Activated naive CD4-positive, alpha-beta T cell treated with anti-CD3 and anti-CD28 coated beads, Interleukin-2, amount 10 ng/mL, durations not matched to agents 7 days and 5 days (primary cell): ENCODE measurements at regions not wholly inside any gene's neighbourhood (a gene's known extent, or its start where the extent isn't known, plus 50 kb on each side); places are given as distances from the start of the nearest gene placed in this dataset.
"Not testable (repeated sequence)": the region's sequence is repeated elsewhere in the genome, so short reads cannot be mapped to it uniquely, and the experiment has no call there.

Experiments
- CTCF ChIA-PET: fragments of 350-600 bp; sonication (Branson Sonifier 250); formaldehyde crosslinking; loops from one replicate; lab custom pipeline; 2021; ENCODE audit warnings: antibody characterized with exemption; lab: Charles Lee
- DNase-seq: peaks from one replicate; pipeline ENCODE4 v3.0.0-alpha.2; 2020
- H3K27ac Mint-ChIP-seq: one replicate; pipeline ENCODE4 v1.8.0; 2021; ENCODE audit warnings: mild to moderate bottlenecking, moderate library complexity, mixed read lengths
- H3K27me3 Mint-ChIP-seq: one replicate; pipeline ENCODE4 v1.8.0; 2021; ENCODE audit warnings: mild to moderate bottlenecking, mixed read lengths
- H3K36me3 Mint-ChIP-seq: one replicate; pipeline ENCODE4 v1.8.0; 2021; ENCODE audit warnings: mixed read lengths
- H3K4me1 Mint-ChIP-seq: one replicate; pipeline ENCODE4 v1.8.0; 2021; ENCODE audit warnings: mixed read lengths
- H3K4me3 Mint-ChIP-seq: one replicate; pipeline ENCODE4 v1.8.0; 2021; ENCODE audit warnings: mild to moderate bottlenecking, moderate library complexity, mixed read lengths
- H3K9me3 Mint-ChIP-seq: one replicate; pipeline ENCODE4 v1.8.0; 2021; ENCODE audit warnings: mixed read lengths

- Mint-ChIP-seq H3K36me3 (no peaks in the 10 kb centered on the region), H3K9me3 (peaks cover 3% of the 10 kb centered on the region), H3K27me3 (no peaks in the 10 kb centered on the region), H3K4me1 (no peaks in the 10 kb centered on the region), H3K4me3 (no peak overlapping the region), H3K27ac (no peak overlapping the region)
- CTCF ChIA-PET = no interaction called here
- no peak for DNase-seq
Measured at GRCh38 chr5:97937846-97938245, 754.8 kb upstream of the RIOK2 start.

DNA sequence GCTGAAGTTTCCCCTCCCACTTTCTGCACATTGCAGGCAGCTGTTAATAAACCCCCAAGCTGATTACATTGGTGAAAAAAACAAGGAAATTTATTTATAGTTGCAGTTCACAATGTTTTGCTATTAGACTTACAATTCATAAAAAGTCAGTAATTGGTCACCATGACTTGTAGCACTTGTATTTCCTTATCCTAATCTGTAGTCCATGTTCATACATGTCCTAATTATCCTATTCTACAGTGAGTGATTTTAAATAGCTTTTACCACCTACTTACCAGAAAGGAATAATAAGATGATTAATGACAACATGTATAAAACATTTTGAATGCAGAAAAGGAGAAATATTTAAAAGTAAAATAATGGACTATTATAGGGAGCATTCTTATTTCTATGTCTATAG is 760.0 kb upstream of the RIOK2 start:
- Mint-ChIP-seq H3K4me3 (no peak overlapping the region), H3K27me3 (no peaks in the 10 kb centered on the region), H3K4me1 (no peaks in the 10 kb centered on the region), H3K27ac (no peak overlapping the region), H3K9me3 (peaks cover 3% of the 10 kb centered on the region), H3K36me3 (no peaks in the 10 kb centered on the region)
- CTCF ChIA-PET = no interaction called here
- no peak for DNase-seq

GRCh38 chr5:97951139-97951538 is 768.1 kb upstream of the RIOK2 start:
- Mint-ChIP-seq H3K4me3 (no peak overlapping the region), H3K27me3 (no peaks in the 10 kb centered on the region), H3K36me3 (no peaks in the 10 kb centered on the region), H3K27ac (no peak overlapping the region), H3K4me1 (no peaks in the 10 kb centered on the region), H3K9me3 (peaks cover 8% of the 10 kb centered on the region)
- CTCF ChIA-PET = no interaction called here
- no peak for DNase-seq

DNA sequence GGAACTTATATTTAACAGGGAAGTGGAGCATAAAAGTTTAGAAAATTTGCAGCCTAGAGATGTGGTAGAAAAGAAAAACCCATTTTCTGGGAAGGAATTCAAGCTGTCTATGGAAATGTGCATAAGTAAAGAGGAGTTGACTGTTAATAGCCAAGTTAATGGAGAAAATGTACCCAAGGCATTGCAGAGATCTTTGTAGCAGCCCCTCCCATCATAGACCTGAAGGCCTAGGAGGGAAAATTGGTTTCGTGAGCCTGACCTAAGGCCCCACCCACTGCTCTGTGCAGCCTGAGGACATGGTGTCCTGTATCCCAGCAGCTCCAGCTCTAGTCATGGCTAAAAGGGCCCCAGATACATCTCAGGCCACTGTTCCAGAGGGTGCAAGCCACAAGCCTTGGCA is 772.4 kb upstream of the RIOK2 start:
- DNase-seq = no peak
- no peaks in the 10 kb centered on the region for H3K27me3 Mint-ChIP-seq
- H3K9me3 Mint-ChIP-seq = peaks cover 6% of the 10 kb centered on the region
- no peak overlapping the region for H3K27ac Mint-ChIP-seq
- H3K36me3 Mint-ChIP-seq = no peaks in the 10 kb centered on the region
- CTCF ChIA-PET = no interaction called here
- no peak overlapping the region for H3K4me3 Mint-ChIP-seq
- H3K4me1 Mint-ChIP-seq = no peaks in the 10 kb centered on the region

DNA sequence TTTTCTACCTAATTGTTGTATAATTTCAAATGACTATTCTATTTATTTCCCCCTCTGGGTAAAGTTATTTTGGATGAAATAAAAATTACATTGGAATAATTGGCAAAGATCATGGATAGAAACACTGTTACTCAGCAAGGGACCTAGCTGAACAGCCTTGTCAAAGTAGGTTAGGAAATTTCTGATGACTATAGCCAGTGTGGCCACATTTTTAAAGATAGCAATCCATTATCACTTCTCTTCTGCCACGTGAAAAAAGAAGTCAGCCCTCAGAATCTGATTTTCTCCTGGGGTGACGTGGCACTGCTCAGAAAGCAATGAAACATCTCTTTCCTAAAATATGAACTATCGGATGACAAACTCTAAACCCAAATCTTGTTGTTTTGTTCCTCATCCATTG is 784.2 kb upstream of the RIOK2 start:
- H3K4me1 Mint-ChIP-seq = no peaks in the 10 kb centered on the region
- no peaks in the 10 kb centered on the region for H3K27me3 Mint-ChIP-seq
- H3K9me3 Mint-ChIP-seq = no peaks in the 10 kb centered on the region
- no peak for DNase-seq
- no peaks in the 10 kb centered on the region for H3K36me3 Mint-ChIP-seq
- no peak overlapping the region for H3K27ac Mint-ChIP-seq
- CTCF ChIA-PET = no interaction called here
- H3K4me3 Mint-ChIP-seq = no peak overlapping the region

GRCh38 chr5:97968346-97968745 is 785.3 kb upstream of the RIOK2 start:
- no peaks in the 10 kb centered on the region for H3K36me3 Mint-ChIP-seq
- H3K4me1 Mint-ChIP-seq = no peaks in the 10 kb centered on the region
- no peaks in the 10 kb centered on the region for H3K9me3 Mint-ChIP-seq
- no peak overlapping the region for H3K27ac Mint-ChIP-seq
- H3K27me3 Mint-ChIP-seq = no peaks in the 10 kb centered on the region
- no peak for DNase-seq
- H3K4me3 Mint-ChIP-seq = no peak overlapping the region
- CTCF ChIA-PET = no interaction called here

GRCh38 chr5:97979740-97980139 is 793.7 kb upstream of the RGMB start:
- CTCF ChIA-PET = no interaction called here
- H3K9me3 Mint-ChIP-seq = no peaks in the 10 kb centered on the region
- no peaks in the 10 kb centered on the region for H3K27me3 Mint-ChIP-seq
- no peaks in the 10 kb centered on the region for H3K4me1 Mint-ChIP-seq
- no peak overlapping the region for H3K27ac Mint-ChIP-seq
- DNase-seq = no peak
- no peaks in the 10 kb centered on the region for H3K36me3 Mint-ChIP-seq
- H3K4me3 Mint-ChIP-seq = no peak overlapping the region

DNA sequence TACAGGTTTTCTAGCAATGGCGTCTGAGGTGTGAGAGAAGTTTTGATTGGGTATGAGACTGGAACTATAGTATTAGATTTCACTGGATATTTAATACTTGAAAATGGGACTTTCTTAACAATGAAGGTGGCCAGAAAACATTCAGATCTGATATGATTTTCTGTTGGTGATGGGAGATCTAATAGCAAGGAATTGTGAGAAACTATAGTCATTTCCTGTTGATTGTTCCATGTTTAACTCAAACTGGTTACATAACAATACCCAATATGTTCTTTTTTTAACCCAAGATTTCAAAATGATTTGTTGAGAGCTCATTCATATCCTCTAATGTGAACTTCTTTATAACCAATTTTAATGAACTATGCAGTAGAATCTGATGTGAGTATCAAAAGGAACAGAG is 793.2 kb upstream of the RGMB start:
- H3K27ac Mint-ChIP-seq = no peak overlapping the region
- no peaks in the 10 kb centered on the region for H3K27me3 Mint-ChIP-seq
- no peaks in the 10 kb centered on the region for H3K4me1 Mint-ChIP-seq
- H3K9me3 Mint-ChIP-seq = no peaks in the 10 kb centered on the region
- H3K4me3 Mint-ChIP-seq = no peak overlapping the region
- CTCF ChIA-PET = no interaction called here
- H3K36me3 Mint-ChIP-seq = no peaks in the 10 kb centered on the region
- no peak for DNase-seq

DNA sequence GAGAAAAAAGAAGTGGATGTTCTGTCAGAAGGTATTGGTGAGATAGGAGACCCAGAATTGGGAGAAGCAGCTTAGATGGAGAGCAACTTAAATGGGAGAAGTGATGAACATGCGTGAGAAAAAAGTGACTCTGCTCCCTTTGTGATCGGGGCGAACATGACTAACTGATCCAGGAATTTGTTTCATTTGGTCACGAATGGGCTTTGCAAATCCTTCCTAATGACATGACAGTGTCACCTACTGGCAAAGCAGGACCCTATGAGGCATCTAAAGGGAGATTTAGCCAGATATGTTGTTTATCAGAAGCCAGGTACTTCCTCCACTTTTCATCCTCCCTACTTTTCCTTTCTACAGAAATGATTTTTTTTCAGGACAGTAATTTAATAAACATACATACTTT is 787.4 kb upstream of the RGMB start:
- CTCF ChIA-PET = no interaction called here

GRCh38 chr5:97991236-97991635 is 782.2 kb upstream of the RGMB start:
- Mint-ChIP-seq H3K4me1 (no peaks in the 10 kb centered on the region), H3K27ac (no peak overlapping the region), H3K9me3 (peaks cover 6% of the 10 kb centered on the region), H3K36me3 (no peaks in the 10 kb centered on the region), H3K27me3 (no peaks in the 10 kb centered on the region), H3K4me3 (no peak overlapping the region)
- DNase-seq = no peak
- CTCF ChIA-PET = no interaction called here

More for the DNA sequence above, 787.4 kb upstream of the RGMB start:
- Mint-ChIP-seq H3K4me1 (no peaks in the 10 kb centered on the region), H3K36me3 (no peaks in the 10 kb centered on the region), H3K27me3 (no peaks in the 10 kb centered on the region), H3K27ac (no peak overlapping the region), H3K4me3 (no peak overlapping the region), H3K9me3 (no peaks in the 10 kb centered on the region)
- DNase-seq = no peak

- peaks cover 3% of the 10 kb centered on the region for H3K9me3 Mint-ChIP-seq
- no peak overlapping the region for H3K27ac Mint-ChIP-seq
- H3K36me3 Mint-ChIP-seq = no peaks in the 10 kb centered on the region
- H3K27me3 Mint-ChIP-seq = no peaks in the 10 kb centered on the region
- no peaks in the 10 kb centered on the region for H3K4me1 Mint-ChIP-seq
- H3K4me3 Mint-ChIP-seq = no peak overlapping the region
- DNase-seq = no peak
- CTCF ChIA-PET = no interaction called here
Measured at GRCh38 chr5:97998941-97999340, 774.5 kb upstream of the RGMB start.

GRCh38 chr5:98004463-98004862 is 769.0 kb upstream of the RGMB start:
- Mint-ChIP-seq H3K36me3 (no peaks in the 10 kb centered on the region), H3K4me3 (no peak overlapping the region), H3K27me3 (no peaks in the 10 kb centered on the region), H3K27ac (no peak overlapping the region), H3K4me1 (no peaks in the 10 kb centered on the region), H3K9me3 (no peaks in the 10 kb centered on the region)
- DNase-seq = no peak
- CTCF ChIA-PET = no interaction called here

DNA sequence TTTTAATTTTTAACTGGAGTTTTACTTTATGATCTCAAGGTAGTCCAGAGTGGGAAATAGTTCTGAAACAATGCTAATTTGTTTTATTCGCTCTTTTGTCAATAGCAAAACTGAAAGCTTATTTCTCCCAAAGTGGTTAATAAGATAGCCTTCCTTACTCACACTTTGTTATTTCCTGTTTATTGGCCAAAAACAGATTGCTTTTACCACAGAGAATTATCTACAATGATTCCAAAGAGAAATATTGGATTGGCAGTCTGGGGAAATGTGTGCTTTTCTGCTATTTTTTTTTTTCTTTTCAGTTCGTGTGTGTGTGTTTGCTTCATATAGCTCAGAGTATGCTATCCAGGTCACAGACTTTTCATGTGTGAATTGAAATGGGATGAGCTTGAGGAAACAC is 756.7 kb upstream of the RGMB start:
- Mint-ChIP-seq H3K4me1 (no peaks in the 10 kb centered on the region), H3K27ac (no peak overlapping the region), H3K36me3 (no peaks in the 10 kb centered on the region), H3K27me3 (no peaks in the 10 kb centered on the region), H3K9me3 (no peaks in the 10 kb centered on the region), H3K4me3 (no peak overlapping the region)
- no peak for DNase-seq
- CTCF ChIA-PET = interaction anchor here (1.0 kb wide), 1 partner anchor 109 kb away, joined by 3 read pairs; no protein-coding TSS in a partner anchor

- H3K27me3 Mint-ChIP-seq, H3K9me3 Mint-ChIP-seq, H3K4me1 Mint-ChIP-seq, DNase-seq, CTCF ChIA-PET, H3K27ac Mint-ChIP-seq, H3K36me3 Mint-ChIP-seq, H3K4me3 Mint-ChIP-seq: not testable (repeated sequence)
Measured at GRCh38 chr5:98030273-98030672, 743.2 kb upstream of the RGMB start.

DNA sequence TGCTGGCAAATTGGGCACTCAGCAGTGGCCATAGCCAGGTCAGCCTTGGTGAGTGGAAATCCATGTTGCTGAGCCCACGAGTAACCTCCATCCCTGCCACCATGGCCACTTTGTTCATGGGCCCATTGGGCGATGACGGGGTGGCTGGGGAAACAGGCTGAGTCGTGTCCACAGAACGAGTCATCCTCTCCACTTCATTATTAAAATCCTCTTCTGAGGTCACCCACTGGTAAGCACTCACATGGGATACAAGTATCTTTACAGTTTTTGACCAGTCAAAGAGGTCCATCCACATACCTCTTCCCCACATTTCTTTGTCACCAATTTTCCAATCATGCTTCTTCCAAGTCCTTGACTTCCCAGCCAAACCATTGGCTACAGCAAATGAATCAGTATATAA is 742.4 kb upstream of the RGMB start:
- DNase-seq, CTCF ChIA-PET: not testable (repeated sequence)

GRCh38 chr5:98031496-98031895 is 742.0 kb upstream of the RGMB start:
- H3K4me3 Mint-ChIP-seq = no peak overlapping the region
- H3K9me3 Mint-ChIP-seq = peaks cover 4% of the 10 kb centered on the region
- CTCF ChIA-PET = no interaction called here
- no peaks in the 10 kb centered on the region for H3K36me3 Mint-ChIP-seq
- no peak for DNase-seq
- H3K27me3 Mint-ChIP-seq = no peaks in the 10 kb centered on the region
- no peak overlapping the region for H3K27ac Mint-ChIP-seq
- no peaks in the 10 kb centered on the region for H3K4me1 Mint-ChIP-seq

More for the DNA sequence above, 742.4 kb upstream of the RGMB start:
- not testable (repeated sequence) for H3K27me3 Mint-ChIP-seq, H3K4me1 Mint-ChIP-seq, H3K36me3 Mint-ChIP-seq, H3K4me3 Mint-ChIP-seq, H3K9me3 Mint-ChIP-seq, H3K27ac Mint-ChIP-seq
